GM20431 (cell line): ENCODE measurements at regions not wholly inside any gene's neighbourhood (a gene's known extent, or its start where the extent isn't known, plus 50 kb on each side); places are given as distances from the start of the nearest gene placed in this dataset.

Experiments
- in situ Hi-C: fragments of 300-500 bp; cut with MseI, MboI; formaldehyde crosslinking; loops from one replicate; pipeline ENCODE4 v1.15.0; 2020; ENCODE audit warnings: low sequenced_read_pairs; ENCODE audit not compliant: unreplicated experiment

DNA sequence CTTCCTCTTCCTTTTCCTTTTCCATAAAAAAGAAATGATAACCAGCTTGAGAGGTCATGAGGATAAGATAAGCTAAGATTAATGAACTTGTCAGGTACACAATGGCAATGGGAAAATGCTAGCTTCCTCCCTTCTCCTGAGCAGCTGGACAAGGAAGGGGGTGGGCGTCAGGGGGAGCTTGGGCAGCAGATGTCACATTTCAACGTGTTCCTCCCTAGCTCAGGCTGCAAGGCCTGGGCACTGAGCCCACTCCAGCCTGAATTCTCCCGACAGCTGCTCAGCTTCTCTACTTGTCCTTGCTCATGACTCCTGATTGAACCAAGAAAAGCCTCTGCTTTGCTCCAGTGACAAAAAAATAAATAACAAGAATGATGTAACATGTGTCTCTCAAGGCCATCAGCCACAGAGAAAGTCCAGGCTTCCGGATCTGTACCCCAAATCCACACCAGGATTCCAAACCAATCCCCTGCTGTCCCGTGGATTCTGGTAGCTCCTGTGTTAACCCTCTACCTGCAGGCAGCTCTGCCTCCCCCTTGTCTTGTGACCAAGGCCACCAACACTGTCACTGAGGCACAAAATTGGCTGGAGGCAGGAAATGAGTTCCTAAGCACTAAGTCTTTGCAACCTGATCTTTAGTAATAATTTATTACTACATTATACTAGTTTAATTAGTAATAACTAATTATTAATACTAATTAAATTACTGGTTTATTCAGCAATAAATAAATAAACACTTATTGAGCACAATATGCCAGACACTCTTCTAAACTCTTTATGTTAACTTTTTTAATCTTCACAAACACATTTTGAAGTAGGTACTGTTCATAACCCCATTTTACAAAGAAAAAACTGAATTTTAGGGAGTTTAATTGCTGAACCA lies 146.5 kb downstream of the CCDC34 start:
- in situ Hi-C loops = no loop called here

DNA sequence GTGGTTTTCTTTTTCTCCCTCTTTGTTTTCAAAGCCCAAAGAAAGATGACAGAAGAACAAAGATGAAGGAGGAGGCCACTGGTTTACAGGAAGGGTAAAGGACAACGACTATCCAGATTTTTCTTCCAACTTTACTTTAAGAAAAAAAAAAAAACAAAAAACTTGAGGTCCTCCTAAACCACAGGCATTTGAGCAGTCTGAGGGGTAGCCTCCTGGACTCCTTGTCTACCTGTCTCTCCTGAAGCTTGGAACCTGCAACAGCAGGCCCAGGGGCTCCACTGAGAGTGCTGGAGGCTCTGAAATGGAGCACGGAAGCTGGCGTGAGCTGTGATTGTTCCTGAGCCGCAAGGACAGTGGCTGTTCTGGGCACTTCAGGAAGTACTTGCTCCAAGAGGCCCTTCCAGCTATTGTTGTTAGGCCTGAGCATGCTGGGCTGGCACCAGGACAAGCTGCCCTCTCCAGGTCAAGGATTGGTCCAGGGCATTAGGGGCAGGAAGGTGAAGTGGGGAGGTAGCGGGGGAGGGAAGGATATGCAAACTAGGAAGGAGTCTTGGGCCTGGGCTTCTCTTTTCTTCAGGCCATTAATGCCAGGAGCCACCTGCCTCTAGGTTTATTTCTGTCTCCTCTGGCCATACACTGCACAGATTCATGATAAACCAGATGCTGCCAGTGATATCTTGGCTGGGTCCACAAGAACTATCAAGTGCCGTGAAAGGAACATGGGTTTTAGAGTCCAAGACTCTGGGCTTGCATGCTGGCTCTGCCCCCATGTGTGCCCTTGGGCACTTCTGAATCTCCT lies 147.3 kb downstream of the CCDC34 start:
- in situ Hi-C loops = no loop called here

DNA sequence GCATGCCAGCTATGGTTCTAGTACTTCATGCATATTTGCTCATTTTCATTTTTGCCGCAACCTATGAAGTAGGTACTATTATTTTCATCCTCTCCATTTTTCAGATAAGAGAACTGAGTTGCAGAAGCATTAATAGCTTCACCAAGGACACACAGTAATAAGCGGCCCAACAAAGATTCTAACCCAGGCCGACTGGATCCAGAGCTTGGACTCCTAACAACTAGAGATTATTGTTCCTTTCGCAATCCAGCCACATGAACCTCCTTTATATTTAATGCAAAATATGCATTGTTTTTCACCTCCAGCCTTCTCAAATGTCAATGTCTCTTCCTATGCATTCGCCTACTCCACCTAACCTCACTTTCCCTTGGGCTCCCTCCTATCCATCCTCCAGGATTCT lies 148.3 kb downstream of the CCDC34 start:
- in situ Hi-C loops = no loop called here

DNA sequence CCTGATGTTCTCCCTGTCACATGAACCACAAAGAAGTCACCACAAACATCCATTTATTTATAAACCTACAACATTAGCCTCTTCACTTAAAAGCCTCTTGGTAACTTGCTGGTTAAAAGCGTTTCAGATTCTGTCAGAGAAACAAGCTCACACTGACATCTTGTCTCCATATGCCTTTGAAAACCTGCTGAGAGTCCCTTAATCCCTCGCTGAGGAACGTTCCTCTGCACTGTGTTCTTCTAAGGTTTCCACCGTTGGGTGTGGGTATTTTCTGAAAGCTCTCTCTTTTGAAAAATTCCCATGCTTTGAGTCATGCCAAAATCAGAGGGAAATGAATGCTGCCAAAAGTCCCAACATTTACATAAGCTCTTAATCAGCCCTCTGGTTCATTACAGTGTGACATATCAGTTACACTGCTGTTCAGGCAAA lies 149.8 kb downstream of the CCDC34 start:
- in situ Hi-C loops = no loop called here

DNA sequence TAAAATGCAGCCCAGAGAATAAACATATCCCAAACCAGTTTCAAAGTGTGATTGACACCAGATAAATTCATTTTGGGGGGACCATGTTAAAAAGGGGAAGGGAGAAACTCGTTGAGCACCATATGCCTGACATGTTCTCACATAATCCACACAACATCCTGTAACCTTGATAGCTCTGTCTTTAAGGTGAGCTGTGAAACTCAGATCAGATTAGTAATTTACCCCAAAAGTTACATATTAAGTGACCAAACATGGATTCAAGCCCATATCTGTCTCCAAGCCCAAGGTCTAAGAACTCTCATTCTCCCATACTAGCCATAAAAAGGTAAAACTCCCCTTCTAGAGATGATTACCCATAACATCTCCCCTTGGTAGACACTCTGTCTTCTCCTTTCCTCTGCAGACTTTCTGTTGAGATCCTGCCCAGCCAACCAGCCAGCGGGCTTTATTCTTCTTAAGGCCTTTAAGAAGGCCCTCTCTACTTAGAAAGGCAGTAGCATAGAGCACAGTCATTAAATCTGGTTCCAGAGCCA lies 150.7 kb downstream of the CCDC34 start:
- in situ Hi-C loops = no loop called here

DNA sequence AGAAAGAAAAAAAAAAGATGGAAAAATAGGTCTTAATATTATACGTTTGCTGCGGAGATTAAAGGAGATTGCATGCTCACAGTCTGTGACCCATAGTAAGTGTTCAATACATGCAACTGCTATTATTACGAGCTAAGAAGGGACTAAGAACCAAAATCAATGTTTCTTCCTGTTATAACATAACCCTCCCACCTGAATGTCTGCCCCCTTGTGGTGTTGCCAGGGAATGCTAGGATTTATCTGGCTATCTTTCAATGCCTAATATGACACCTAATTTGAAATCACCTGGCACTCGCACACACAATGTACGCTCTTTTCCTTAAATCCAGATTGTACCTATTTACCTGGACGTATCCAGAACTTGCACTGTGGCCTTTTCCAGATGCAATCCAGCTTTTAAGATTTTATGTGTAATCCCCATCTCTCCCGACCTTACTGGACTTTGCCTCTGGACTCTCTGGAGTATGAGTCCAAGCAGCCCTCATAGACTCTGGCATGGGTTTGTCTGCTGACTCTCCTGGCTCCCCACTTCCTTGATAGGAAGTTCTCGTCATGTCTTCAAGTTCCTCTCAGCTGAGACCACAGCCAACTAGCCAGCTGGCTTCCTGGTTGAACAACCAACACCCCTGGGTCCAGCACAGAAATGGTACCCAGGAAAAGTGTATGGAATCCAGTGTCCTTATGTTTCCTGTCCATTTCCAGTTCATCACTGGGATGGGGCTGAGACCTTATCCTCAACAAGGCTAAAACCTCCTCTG lies 151.5 kb downstream of the CCDC34 start:
- in situ Hi-C loops = no loop called here

DNA sequence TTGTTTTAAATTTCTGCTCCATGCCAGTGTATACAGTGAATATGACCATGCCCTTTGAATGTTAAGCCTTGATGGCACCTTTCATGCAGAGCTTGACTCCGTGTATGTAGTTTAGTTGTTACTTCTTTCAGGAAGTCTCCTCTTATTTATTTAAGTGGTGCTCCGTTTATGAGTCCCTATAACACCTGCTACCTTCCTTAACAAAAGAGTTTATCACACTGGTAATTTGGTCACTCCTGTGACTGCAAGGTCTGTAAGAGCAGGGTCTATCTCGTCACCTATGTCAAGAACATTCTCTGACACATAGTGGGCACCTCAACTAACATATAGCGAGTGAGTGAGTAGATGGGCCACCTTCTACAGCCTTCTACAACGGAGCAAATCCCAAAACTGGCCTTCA lies 152.5 kb downstream of the CCDC34 start:
- in situ Hi-C loops = no loop called here

DNA sequence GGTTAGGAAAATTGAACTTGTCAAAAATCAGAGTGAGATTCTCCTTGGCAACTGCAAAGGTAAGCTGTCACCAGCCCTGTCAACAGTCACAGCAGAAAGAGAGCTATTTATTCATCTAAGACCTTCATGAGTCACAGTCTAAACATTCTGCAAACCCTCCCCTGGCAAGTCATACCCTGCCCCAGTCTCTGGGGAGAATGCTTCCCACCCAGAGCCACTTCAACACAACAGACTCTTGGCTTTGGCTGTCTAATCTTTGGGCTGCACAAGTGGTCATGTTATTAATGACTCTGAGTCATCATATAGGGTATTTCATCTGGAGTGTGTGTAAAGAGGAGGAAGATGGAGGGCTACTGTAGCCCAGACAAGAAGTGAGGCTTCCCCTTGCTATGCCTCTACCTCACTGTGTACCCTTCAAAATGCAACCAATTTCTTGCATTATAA lies 153.4 kb downstream of the CCDC34 start:
- in situ Hi-C loops = no loop called here

DNA sequence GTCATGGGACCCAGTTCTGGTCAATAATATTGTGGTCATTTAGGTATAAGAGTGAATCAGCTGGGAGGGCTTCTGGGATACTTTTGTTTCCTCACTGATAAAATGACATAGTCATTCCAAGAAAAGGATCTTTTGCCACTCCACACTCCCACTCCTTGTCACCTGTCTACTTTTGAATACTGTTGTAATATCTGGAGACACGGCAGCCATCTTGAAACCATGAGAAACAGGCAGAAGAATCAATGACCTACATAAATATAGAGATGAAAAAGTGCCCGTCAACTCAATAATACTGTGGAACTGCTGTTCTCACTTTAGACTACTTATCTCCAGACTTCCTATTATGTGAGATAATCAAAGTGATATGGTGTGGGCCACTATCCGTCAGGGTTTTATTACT lies 154.2 kb downstream of the CCDC34 start:
- in situ Hi-C loops = no loop called here

DNA sequence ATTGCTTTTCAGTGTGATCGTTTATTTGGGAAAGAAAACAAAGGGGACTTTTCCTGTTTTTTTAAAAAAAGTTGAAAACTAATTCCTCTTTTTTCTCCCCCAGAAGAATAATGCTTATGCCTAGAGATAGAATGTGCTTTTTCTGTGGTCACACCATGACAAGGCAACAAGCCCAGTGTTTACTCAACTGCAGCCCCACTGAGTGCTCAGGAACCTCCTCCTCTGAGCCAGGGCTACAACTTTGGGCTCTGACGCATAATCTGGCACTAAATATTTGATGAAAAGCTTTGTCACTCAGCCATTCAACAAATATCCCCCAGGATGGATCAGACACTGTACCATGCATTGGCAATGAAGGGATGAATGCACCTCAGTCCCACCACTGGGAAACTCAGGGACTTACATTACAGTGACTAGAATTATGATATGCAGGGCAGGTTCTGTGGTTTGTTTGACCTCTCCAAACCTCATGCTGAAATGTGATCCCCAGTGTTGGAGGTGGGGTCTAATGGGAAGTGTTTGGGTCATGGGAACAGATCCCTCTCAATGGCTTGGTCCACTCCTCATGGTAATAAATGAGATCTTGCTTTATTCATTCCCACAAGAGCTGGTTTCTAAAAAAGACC lies 155.9 kb downstream of the CCDC34 start:
- in situ Hi-C loops = no loop called here

DNA sequence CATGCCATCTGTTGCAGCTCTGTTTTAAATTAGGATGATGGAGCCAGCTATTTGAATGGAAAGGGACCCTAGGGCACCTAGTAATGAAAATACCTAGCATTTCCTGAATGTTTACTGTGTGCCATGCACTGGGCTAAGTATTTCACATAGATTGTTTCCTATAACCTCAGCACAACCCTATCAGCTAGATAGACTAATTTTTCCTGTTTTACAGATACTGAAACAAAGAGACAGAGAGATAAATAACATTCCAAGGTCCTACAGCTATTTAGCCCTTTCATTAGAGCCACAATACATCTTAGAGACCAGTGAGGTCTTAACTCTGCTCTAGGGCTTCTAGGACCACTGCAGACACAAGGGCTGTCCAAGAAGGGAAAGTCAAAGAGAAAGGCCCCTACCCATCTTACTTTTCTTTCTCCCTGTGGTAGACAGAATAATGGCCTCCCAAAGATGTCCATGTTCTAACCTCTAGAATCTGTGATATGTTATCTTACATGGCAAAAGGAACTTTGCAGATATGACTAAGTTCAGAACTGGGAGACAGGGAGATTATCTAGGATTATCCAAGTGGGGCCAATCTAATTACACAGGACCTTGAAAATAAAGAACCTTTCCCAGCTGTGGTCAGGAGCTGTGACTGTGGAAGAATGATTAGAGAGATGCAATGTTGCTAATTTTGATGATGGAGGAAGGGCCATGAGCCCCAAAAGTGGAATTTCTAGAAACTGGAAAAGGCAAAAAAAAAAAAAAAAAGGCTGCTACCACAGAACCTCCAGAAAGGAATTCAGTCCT lies 157.0 kb downstream of the CCDC34 start:
- in situ Hi-C loops = no loop called here

DNA sequence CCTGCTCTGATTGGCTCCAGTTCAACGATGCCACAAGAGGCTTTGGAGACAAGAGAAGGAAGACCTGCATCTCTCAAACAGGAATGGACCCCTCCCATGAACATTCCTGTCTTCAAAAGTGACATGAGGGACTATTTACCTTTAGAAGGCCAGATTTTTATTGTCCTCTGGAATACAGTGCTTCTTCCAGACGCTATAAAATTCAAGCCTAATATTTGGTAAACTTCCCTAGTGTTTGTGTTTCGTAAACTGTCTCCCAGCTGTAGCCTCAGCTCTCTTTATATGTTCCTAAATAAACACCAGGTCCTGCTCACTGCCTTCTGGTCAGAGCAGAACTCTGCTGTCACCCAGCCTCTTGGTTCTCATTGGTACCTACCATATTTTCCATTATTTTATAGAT lies 157.8 kb downstream of the CCDC34 start:
- in situ Hi-C loops = no loop called here

DNA sequence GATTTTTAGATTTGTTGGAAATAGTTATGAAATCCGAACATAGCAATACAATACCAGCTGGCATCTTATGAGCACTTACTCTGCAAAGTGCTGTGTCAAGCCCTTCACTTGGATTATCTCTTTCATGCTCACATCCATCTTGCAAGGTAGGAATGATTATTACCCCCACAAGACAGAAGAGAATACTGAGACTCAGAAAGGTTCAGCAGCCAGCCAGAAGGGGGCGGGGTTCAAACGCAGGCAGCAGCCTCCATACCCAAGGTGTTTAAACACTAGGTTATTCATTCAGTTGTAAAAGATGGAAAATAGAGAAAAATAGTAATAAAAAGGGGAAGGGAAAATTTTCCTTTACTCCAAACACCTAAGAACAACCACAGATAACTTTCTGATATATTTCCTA lies 158.5 kb downstream of the CCDC34 start:
- in situ Hi-C loops = no loop called here

DNA sequence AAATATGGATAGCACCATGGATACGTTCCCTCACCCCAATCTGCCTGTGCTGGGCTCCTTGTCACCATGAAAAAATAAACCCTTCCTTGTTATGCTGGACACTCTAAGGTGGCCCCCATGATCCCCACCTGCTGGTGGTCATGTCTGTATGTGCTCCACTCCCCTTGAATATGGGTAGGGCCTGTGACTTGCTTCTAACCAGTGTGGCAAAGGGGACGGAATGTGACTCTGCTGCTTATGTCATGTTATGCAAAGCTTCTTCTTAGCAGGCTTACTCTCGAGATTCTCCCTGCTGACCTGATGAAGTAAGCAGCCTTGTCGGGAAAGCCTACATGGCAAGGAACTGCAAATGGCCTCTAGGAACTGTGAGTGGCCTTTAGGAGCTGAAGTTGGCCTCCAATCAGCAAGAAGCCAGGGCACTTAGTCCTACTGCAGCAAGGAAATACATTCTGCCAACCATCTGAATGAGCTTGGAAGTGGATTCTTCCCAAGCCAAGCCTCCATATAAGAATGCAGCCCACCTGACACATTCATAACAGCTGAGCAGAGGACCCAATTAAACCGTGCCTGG lies 159.9 kb downstream of the CCDC34 start:
- in situ Hi-C loops = no loop called here

DNA sequence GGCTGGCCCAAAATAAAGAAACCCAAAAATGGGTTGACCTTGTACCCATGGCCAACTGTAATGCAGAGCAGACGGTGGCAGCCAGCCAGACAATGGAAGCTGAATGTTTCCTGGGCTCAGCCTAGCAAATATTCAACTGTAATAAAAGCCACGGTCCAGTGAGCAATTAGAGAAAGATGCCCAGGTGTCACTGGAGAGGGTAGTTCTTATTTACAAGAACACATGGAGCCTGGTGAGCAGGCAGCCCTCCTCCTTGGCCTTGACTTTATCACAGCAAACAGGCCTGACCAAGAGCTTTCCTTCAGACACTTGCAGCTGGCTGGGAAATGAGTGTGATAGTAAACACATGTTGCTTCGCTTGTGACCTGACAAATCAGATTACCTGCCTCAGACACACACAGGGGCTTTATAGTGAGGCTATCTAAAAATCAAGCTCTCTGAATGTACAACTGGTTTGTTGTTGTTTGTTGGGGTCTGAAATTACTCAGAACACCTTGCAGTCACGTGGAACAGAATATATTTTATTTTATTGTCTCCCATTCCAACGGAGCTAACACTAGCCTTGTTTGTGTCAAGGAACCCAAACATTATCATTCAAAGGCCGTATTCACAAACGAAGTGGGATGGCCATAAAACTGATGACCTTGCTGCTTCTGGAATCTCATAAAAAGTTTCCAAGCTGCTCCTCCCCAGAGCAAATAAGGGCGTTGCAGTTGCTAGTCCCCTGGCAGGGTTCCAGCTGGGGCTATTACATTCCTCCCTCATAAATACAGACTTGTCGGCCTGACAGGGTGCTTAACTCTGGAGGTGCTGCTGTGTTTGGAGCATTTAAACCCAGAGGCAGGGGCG lies 161.1 kb downstream of the BBOX1 start:
- in situ Hi-C loops = no loop called here

DNA sequence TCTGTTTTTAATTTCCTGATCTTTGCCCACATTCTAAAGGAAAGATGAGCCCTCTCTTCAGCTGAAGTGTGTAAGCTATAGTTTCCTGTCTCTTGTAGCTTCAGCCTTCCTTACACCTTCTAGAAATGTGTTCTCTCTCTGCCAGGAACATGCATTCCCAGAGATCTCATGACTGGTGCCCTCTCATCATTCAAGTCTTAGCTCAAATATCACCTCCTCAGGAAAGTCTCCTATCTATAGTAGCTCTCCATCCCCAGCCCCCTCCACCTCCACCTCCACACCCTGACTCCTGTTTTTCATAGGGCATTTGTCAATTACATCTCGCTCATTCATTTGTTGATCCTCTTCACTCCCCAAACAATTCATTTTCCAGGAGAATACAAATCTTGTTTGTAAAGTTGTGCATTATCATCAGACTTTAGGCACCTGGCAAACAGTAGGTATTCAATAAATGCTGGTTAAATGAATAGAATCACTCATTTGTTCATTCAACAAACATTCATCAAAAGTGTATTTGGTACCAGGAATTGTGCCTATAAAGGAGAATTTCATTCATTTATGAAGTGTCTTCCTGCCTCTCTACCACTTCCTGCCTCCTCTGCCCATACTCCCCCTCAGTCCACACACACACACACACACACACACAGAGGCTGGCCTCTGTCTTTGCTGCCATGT lies 160.3 kb downstream of the BBOX1 start:
- in situ Hi-C loops = no loop called here

DNA sequence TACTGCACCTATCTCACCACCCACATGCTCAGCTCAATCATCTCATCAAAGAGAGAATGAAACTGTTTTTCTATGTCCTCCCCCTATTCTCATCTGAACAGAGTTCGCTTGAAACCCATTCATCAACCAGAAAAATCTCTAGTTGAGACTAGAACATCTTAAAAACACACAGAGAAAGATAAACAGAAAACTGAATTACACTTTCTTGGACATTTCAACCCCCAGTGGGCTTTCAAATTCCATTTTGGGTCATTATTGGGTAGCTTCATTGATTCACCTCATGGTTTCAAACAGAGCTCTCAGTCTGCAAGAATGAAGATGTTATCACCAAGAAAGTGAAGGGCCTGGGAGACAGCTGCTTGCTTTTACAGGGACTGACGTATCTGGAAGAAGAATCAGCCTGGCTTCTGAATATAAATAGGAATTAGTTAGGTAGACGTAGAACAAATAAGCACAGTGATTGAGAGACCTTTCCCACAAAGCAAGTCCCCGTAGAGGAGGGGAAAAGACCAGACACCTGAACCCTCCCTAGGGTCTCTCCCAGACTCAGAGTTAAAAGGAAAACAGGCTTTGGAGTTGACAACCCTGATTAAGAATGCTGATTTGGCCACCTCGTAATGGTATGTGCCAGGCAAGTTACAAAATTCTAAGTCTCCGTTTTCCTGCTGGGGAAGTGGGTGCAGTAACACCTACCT lies 155.7 kb downstream of the BBOX1 start:
- in situ Hi-C loops = no loop called here
